GM12872 (cell line): ENCODE measurements at regions not wholly inside any gene's neighbourhood (a gene's known extent, or its start where the extent isn't known, plus 50 kb on each side); places are given as distances from the start of the nearest gene placed in this dataset.

Experiments
- TF ChIP-seq, protein P1 (sequence below): IDR thresholded peaks from 3 replicates; pipeline ENCODE4 v1.5.1; 2011; ENCODE audit warnings: low read depth, mild to moderate bottlenecking, low read length, moderate library complexity; ENCODE audit not compliant: insufficient read depth

DNA sequence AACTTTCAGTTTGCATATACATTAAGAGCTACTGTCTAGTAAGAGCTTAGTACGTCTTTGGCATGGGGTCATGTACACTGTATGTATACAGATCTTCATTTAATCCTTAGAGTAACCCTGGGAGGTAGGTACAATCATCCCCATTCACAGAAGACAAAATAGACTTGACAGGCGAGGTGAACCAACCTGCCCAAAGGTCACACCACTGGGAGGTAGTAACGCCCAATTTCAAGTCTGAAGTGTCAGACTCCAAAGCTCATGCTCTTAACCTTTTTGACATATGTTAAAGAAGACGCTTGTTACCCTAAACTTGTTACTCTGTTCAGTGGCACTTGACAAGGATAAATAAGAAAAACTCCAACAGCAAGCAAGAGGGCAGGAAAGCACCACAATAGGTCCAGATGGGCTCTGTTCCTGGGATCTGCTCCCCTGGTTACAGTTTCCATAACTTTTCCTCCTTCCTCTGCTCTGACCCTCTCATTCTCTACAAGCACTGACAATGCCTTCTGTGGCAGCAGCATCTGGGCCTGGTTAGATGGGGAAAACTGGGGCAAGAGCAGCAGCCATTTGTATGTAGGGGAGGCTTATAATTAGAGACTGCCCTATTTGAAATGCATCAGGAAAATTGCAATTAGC is 64.7 kb upstream of the SERTAD2 start:
- TF ChIP-seq, protein P1, sequence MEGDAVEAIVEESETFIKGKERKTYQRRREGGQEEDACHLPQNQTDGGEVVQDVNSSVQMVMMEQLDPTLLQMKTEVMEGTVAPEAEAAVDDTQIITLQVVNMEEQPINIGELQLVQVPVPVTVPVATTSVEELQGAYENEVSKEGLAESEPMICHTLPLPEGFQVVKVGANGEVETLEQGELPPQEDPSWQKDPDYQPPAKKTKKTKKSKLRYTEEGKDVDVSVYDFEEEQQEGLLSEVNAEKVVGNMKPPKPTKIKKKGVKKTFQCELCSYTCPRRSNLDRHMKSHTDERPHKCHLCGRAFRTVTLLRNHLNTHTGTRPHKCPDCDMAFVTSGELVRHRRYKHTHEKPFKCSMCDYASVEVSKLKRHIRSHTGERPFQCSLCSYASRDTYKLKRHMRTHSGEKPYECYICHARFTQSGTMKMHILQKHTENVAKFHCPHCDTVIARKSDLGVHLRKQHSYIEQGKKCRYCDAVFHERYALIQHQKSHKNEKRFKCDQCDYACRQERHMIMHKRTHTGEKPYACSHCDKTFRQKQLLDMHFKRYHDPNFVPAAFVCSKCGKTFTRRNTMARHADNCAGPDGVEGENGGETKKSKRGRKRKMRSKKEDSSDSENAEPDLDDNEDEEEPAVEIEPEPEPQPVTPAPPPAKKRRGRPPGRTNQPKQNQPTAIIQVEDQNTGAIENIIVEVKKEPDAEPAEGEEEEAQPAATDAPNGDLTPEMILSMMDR = no peak

DNA sequence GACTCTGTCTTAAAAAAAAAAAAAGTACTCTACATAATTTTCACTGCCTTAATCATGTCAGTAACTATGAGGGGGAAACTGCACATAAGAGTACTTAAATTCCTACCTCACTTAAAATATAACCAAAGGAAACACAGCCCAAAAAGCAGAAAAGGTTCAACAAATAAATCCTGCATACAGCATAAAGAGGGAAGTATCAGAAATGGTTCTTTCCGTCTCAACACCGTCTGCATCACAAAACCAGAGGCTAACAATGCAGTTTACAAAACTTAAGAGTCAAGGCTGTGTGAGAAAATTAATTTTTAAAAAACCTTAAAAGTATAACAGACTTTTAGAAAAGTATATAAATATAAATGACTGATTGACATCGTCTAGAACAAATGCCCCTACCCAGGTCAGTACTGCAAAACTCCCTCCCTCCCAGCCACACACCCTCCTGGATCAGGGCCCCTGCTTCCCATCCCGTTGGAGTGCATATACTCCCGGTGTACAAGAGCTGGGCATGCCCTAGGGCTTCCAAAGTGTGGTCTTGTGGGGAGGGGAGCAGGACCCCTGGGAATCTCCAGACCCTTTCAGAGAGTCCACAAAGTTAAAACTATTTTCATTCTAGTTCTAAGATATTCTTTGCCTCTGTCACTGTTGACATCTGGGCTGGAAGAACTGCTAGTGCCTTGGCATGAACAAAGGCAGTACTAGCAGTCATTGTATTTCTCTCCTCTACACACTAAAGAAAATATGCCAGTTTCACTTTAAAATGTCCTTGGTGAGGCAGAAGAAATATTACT is 67.0 kb upstream of the SERTAD2 start:
- TF ChIP-seq, protein P1 = no peak

DNA sequence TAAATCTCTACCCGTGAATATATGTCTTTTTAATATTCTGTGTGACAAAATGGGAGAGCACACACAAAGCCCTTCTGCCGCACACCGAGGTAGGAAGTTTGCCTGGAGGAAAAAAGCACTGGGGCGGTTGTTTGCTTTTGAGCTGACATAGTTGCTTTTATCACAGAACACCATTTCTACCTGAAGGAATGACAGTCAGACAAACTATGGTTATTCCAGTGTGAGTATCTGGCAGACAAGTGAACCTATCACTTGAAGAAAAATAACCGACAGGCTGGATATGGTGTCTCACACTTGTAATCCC is 67.6 kb upstream of the SERTAD2 start:
- TF ChIP-seq, protein P1 = no peak

DNA sequence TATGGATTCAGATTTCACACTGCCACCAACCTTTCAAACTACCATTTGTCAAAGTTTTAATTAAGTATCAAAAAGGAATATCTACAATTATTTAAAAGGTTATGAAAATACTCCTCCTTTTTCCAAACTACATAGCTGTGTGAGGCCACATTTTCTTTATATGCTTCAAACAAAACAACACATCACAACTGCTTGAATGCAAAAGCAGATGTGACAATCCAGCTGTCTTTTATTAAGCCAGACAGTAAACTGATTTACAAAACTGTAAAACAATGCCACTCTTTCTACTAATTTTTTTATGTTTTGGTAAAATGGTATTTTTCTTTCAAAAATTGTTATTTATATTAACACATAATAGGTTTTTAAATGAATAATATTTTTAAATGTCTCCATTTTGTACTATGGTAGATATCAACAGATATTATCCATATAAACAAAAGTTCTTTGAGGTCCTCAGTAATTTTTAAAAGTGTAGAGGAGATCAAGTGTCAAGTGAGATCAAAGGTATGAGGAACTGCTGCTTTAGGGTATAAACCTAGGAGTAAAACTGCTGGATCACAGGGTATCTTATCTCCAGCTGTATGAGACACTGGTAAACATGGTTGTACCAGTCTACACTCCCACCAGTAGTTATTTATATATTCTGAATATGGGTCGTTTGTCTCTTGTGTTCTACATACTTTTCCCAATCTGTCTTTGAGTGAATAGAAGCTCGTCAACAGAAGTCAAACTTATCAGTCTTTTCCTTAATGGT is 68.8 kb upstream of the SERTAD2 start:
- TF ChIP-seq, protein P1 = no peak

DNA sequence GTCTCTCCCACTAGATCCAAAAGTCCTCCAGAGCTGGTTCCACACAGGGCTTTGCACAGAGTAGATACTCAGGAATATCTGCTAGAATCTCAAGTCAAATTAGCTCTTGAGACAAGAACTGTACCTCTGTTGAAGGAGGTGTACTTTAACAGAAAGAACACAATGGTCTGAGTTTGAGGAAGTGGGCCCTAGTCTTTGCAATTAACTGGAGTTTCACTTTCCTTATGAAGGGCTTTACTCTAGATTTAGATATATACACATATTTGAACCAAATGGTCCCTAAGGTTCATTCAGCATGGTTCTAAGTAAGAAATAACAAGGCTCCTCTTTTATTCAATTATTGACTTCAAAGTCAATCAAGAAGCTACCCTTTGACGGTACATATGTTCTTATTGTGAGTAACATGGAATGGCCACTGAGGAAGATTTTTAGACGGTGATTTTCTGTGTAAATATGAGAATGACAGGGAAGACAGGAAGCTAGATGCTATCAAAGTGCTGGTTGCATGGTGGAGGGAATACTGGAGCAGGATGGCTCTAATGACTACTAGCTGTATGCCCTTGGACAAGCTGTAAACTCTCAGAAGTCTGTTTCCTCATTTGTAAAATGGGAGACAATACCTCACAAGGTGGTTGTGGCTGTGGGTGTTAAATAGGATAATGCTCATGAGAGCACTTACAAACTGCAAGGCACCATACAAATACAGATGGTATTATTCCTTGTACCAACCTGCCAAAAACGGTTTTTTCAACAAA is 73.5 kb upstream of the SERTAD2 start:
- TF ChIP-seq, protein P1 = no peak

DNA sequence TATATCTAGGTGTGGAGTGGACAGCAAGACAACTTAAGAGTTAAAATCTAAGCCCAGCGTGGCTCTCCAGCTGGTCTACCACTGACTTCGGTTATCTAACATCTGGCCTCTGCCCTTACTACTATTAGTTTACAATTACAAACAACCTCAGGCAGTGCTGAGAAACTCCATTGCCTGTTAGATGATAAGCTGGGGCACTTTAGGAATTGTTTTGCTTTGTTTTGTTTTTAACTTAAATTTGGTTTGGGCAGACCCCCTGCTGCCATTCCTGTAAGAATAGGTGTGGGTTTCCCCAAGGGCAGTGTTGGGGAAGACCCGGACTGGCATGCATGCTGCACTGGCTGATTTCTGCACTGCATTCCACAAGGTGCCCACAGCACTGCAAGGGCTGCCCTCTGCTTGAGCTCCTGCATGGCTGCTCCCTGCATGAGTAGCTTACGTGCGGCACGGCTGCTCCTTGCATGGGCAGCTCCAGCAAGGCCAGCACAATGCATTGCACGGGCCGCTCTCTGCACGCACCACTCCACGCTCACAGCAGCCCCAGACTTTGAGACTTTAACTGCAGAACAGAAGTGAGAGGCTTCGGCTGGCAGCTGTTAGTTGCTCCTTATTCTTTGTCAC is 74.2 kb upstream of the SERTAD2 start:
- TF ChIP-seq, protein P1 = no peak
